Breast epithelium (tissue), 4 donors: ENCODE measurements at regions not wholly inside any gene's neighbourhood (a gene's known extent, or its start where the extent isn't known, plus 50 kb on each side); places are given as distances from the start of the nearest gene placed in this dataset.

Experiments used
- DNase-seq, 2 donors: peaks; one replicate each; pipeline ENCODE4 v3.0.0-alpha.2; 2019; ENCODE audit warnings: low spot score in 2 of 2
- H3K27ac ChIP-seq, 2 donors: fragments of 200-600 bp; sonication (generic) in 1 of 2; one replicate each; pipeline ENCODE4 v1.5.1; 2016 to 2019; ENCODE audit warnings: mild to moderate bottlenecking in 1 of 2
- H3K27me3 ChIP-seq, 2 donors: fragments of 200-600 bp; sonication (generic) in 1 of 2; one replicate each; pipeline versions ENCODE4 v1.5.1 to v1.6.0; 2017 to 2019; ENCODE audit warnings: control low read depth in 1 of 2, mild to moderate bottlenecking in 1 of 2
- H3K36me3 ChIP-seq: fragments of 200-600 bp; one replicate; pipeline ENCODE4 v1.5.1; 2019
- H3K4me1 ChIP-seq, 2 donors: fragments of 200-600 bp; sonication (generic); one replicate each; pipeline ENCODE4 v1.5.1; 2016 to 2019; ENCODE audit warnings: control low read depth in 1 of 2
- H3K4me3 ChIP-seq, 3 donors: fragments of 200-600 bp; sonication (generic); 1 replicate in 2 of 3; 2 replicates in 1 of 3; pipeline ENCODE4 v1.5.1; 2016 to 2019; ENCODE audit warnings: mild to moderate bottlenecking in 3 of 3, moderate library complexity in 2 of 3
- H3K9me3 ChIP-seq, 2 donors: fragments of 200-600 bp; sonication (generic) in 1 of 2; one replicate each; pipeline ENCODE4 v1.5.1; 2016 to 2019; ENCODE audit warnings: control low read depth in 1 of 2
- CTCF ChIP-seq, 3 donors: fragments of 450-650 bp; IDR thresholded peaks; one replicate each; pipeline ENCODE4 v1.5.1; 2016 to 2017; ENCODE audit warnings: antibody characterized with exemption in 3 of 3, mild to moderate bottlenecking in 3 of 3, moderate library complexity in 3 of 3
- POLR2A ChIP-seq: fragments of 450-650 bp; IDR thresholded peaks from one replicate; pipeline ENCODE4 v1.6.1; 2016; ENCODE audit warnings: antibody characterized with exemption, mild to moderate bottlenecking, moderate library complexity
- POLR2AphosphoS5 ChIP-seq, 3 donors: sonication (generic); formaldehyde crosslinking; IDR thresholded peaks; one replicate each; pipeline ENCODE4 v1.6.1; 2017; ENCODE audit warnings: antibody characterized with exemption in 3 of 3
- intact Hi-C: fragments of 100-400 bp; cut with DNase I; formaldehyde crosslinking; loops from one replicate; pipeline ENCODE4 v1.15.1; 2023; ENCODE audit warnings: low total_unique reads

- Histone ChIP-seq H3K27me3 (no peaks in the 10 kb centered on the region), H3K9me3 (no peaks in the 10 kb centered on the region), H3K27ac (no peak overlapping the region), H3K4me3 (no peak overlapping the region), H3K36me3 (no peaks in the 10 kb centered on the region), H3K4me1 (no peaks in the 10 kb centered on the region)
- no peak for TF ChIP-seq POLR2AphosphoS5 (IDR thresholded peaks at IDR 0.05)
- TF ChIP-seq POLR2A: no peak
- no peak for TF ChIP-seq CTCF (IDR thresholded peaks at IDR 0.05)
- intact Hi-C loops: no loop called here
- no peak for DNase-seq
Measured at GRCh38 chr1:11364170-11364569, 91.2 kb downstream of the UBIAD1 start.

GRCh38 chr1:11365744-11366387 is 92.9 kb downstream of the UBIAD1 start:
- Histone ChIP-seq H3K36me3 (no peaks in the 10 kb centered on the region), H3K4me1 (no peaks in the 10 kb centered on the region), H3K4me3 (no peak overlapping the region), H3K27me3 (no peaks in the 10 kb centered on the region), H3K9me3 (no peaks in the 10 kb centered on the region), H3K27ac (no peak overlapping the region)
- TF ChIP-seq POLR2AphosphoS5 (IDR thresholded peaks at IDR 0.05): no peak
- TF ChIP-seq CTCF (IDR thresholded peaks at IDR 0.05): no peak
- no peak for TF ChIP-seq POLR2A
- no peak for DNase-seq
- intact Hi-C loops: no loop called here

GRCh38 chr1:11373029-11373894 is 100.3 kb downstream of the UBIAD1 start:
- no peaks in the 10 kb centered on the region for H3K36me3 ChIP-seq
- H3K27ac ChIP-seq: no peak overlapping the region
- no peak for TF ChIP-seq POLR2A
- TF ChIP-seq POLR2AphosphoS5 (IDR thresholded peaks at IDR 0.05): no peak
- TF ChIP-seq CTCF (IDR thresholded peaks at IDR 0.05): no peak
- H3K4me1 ChIP-seq: no peaks in the 10 kb centered on the region
- no peaks in the 10 kb centered on the region for H3K27me3 ChIP-seq
- intact Hi-C loops: no loop called here
- H3K4me3 ChIP-seq: no peak overlapping the region
- DNase-seq: no peak
- H3K9me3 ChIP-seq: no peaks in the 10 kb centered on the region

- Histone ChIP-seq H3K36me3 (no peaks in the 10 kb centered on the region), H3K4me1 (no peaks in the 10 kb centered on the region), H3K27me3 (no peaks in the 10 kb centered on the region), H3K27ac (peak overlapping the region; percentile 17 to 71), H3K9me3 (no peaks in the 10 kb centered on the region), H3K4me3 (no peak overlapping the region)
- TF ChIP-seq CTCF (IDR thresholded peaks at IDR 0.05) (no peak), POLR2AphosphoS5 (IDR thresholded peaks at IDR 0.05) (peak in 1 of 3 donors; percentile 18)
- intact Hi-C loops: no loop called here
- DNase-seq: peak in 1 of 2 donors; percentile 78
Measured at GRCh38 chr1:11373895-11374747, 101.1 kb downstream of the UBIAD1 start.
